ENCODE measurements at regions not wholly inside any gene's neighbourhood (a gene's known extent, or its start where the extent isn't known, plus 50 kb on each side); places are given as distances from the start of the nearest gene placed in this dataset.

DNA sequence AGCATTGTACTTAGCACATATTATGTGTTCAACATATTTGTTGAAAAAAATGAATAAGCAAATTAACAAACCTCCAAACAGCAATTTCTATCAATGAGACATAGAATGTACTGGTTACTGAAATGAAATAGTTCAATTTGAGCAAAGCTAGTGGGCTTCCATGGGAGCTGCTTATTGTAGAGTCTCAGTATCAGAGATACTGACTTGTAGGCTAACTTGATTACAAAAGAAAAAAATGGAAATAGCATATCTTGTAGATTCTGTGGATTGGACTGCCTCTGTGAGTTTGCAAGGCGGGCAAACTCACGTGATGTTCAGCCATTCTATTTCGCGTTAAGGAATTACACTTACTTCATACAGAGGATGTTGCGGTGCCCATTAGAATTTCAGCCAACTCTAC lies 222.1 kb upstream of the JADE1 start:
- TF ChIP-seq, protein P1, sequence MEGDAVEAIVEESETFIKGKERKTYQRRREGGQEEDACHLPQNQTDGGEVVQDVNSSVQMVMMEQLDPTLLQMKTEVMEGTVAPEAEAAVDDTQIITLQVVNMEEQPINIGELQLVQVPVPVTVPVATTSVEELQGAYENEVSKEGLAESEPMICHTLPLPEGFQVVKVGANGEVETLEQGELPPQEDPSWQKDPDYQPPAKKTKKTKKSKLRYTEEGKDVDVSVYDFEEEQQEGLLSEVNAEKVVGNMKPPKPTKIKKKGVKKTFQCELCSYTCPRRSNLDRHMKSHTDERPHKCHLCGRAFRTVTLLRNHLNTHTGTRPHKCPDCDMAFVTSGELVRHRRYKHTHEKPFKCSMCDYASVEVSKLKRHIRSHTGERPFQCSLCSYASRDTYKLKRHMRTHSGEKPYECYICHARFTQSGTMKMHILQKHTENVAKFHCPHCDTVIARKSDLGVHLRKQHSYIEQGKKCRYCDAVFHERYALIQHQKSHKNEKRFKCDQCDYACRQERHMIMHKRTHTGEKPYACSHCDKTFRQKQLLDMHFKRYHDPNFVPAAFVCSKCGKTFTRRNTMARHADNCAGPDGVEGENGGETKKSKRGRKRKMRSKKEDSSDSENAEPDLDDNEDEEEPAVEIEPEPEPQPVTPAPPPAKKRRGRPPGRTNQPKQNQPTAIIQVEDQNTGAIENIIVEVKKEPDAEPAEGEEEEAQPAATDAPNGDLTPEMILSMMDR (conservative IDR thresholded peaks at IDR 0.05; ENCODE audit: low read length): no peak
- no peak for TF ChIP-seq EZH2phosphoT487 (IDR thresholded peaks at IDR 0.05; ENCODE audit: borderline replicate concordance)
- no peaks in the 10 kb centered on the region for H3K36me3 ChIP-seq (ENCODE audit: insufficient read depth, low read length)
- no peaks in the 10 kb centered on the region for H3K9me2 ChIP-seq (replicated peaks; ENCODE audit: low read depth, low read length)
- no peaks in the 10 kb centered on the region for H3K79me2 ChIP-seq (ENCODE audit: insufficient read depth, low read length)
- no peaks in the 10 kb centered on the region for H3K27me3 ChIP-seq (ENCODE audit: insufficient read depth, low read length, poor library complexity, severe bottlenecking)
- H3K4me2 ChIP-seq (ENCODE audit: low read depth, low read length, poor library complexity, severe bottlenecking): no peak overlapping the region
- no peaks in the 10 kb centered on the region for H3K9me3 ChIP-seq (ENCODE audit: insufficient read depth, low read depth, low read length)
- H3K4me3 ChIP-seq (ENCODE audit: low read length, poor library complexity, severe bottlenecking): no peak overlapping the region
- H2AFZ ChIP-seq (ENCODE audit: low read length): no peak overlapping the region
- no peaks in the 10 kb centered on the region for H4K20me1 ChIP-seq (ENCODE audit: insufficient read depth, low read length, poor library complexity, severe bottlenecking)
- H3F3A ChIP-seq (ENCODE audit: low read depth): no peaks in the 10 kb centered on the region
- no peaks in the 10 kb centered on the region for H3K4me1 ChIP-seq (ENCODE audit: insufficient read depth, low read length, poor library complexity, severe bottlenecking)
- H3K9ac ChIP-seq (ENCODE audit: low read depth, low read length, poor library complexity, severe bottlenecking): no peak overlapping the region

DNA sequence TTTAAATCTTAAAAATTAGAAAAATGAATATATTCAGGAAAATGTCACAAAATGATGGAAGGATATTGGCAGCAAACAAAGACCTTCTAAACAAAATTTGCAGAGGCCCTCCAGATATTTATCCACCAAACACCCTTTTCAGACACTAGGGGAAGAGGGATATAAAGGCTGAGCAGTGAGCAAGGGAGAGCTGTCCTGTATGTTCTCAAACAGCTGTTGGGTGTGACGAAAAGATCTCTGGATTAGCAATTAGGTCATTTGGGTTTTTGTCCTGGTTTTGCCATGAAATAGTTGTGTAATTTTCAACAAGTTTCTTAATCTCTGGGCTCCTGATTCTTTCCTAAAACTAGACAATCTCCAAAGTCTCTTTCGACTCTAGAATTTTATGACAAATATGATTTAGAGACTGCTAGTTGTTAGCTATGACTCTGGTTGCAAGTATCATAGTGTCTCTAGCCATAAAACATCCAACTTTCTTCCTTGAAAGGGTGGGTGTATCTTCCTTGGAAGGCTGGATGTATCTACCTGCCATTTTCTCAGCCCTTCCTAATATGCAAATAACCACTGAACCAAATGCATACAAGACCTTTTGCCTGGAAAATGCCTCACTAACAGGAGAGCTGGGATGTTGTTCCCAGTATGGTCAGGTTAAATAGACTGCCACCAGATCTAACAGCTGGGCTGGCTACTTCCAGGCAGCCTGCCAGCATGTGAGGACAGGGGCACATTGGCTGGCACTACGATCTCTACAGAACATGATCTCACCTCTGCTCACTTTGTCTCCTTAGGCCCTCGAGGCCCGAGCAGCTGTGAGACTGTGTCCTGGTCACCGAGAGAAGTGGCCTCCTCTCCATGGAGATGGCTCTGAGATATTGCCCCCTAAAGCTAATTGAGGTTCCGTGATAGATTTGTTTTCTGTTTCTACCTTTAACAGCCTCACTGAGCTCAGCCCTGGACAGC lies 225.5 kb upstream of the JADE1 start:
- no peak overlapping the region for H3K4me3 ChIP-seq (ENCODE audit: low read length, poor library complexity, severe bottlenecking)
- TF ChIP-seq, protein P1 (conservative IDR thresholded peaks at IDR 0.05; ENCODE audit: low read length): no peak
- TF ChIP-seq EZH2phosphoT487 (IDR thresholded peaks at IDR 0.05; ENCODE audit: borderline replicate concordance): no peak

DNA sequence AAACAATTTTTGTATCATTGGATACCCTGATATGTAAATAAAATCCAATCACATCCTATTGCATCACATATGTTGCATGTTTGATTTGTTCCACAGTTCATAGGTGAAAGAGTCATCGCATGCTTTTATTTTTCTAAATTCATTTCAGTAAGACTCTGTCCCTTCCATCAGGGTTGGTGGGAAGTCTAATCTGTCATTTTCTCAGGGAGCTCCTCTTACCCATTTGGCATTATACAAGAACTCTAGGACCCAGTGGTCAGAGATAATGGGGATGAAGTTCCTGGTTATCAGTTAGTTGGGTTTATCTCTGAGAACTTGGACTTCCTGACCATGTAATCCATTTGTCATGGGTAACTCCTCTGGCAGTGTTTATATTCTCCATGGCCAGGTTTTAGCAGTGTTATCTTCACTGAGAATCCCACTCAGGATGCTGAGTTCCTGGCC lies 227.1 kb upstream of the JADE1 start:
- Histone ChIP-seq H3K79me2 (ENCODE audit: insufficient read depth, low read length) (no peaks in the 10 kb centered on the region), H3K9ac (ENCODE audit: low read depth, low read length, poor library complexity, severe bottlenecking) (no peak overlapping the region), H3K4me1 (ENCODE audit: insufficient read depth, low read length, poor library complexity, severe bottlenecking) (no peaks in the 10 kb centered on the region), H3F3A (ENCODE audit: low read depth) (no peaks in the 10 kb centered on the region), H2AFZ (ENCODE audit: low read length) (no peak overlapping the region), H3K4me2 (ENCODE audit: low read depth, low read length, poor library complexity, severe bottlenecking) (no peak overlapping the region), H3K36me3 (ENCODE audit: insufficient read depth, low read length) (no peaks in the 10 kb centered on the region), H4K20me1 (ENCODE audit: insufficient read depth, low read length, poor library complexity, severe bottlenecking) (no peaks in the 10 kb centered on the region), H3K9me3 (ENCODE audit: insufficient read depth, low read depth, low read length) (no peaks in the 10 kb centered on the region), H3K9me2 (replicated peaks; ENCODE audit: low read depth, low read length) (no peaks in the 10 kb centered on the region), H3K4me3 (ENCODE audit: low read length, poor library complexity, severe bottlenecking) (no peak overlapping the region), H3K27me3 (ENCODE audit: insufficient read depth, low read length, poor library complexity, severe bottlenecking) (no peaks in the 10 kb centered on the region)
- TF ChIP-seq, protein P1 (conservative IDR thresholded peaks at IDR 0.05; ENCODE audit: low read length): no peak
- TF ChIP-seq EZH2phosphoT487 (IDR thresholded peaks at IDR 0.05; ENCODE audit: borderline replicate concordance): no peak

More for the DNA sequence above, 225.5 kb upstream of the JADE1 start:
- H3K36me3 ChIP-seq (ENCODE audit: insufficient read depth, low read length): no peaks in the 10 kb centered on the region
- no peaks in the 10 kb centered on the region for H3K9me3 ChIP-seq (ENCODE audit: insufficient read depth, low read depth, low read length)
- no peaks in the 10 kb centered on the region for H3K79me2 ChIP-seq (ENCODE audit: insufficient read depth, low read length)
- H3K4me1 ChIP-seq (ENCODE audit: insufficient read depth, low read length, poor library complexity, severe bottlenecking): no peaks in the 10 kb centered on the region
- no peaks in the 10 kb centered on the region for H3K27me3 ChIP-seq (ENCODE audit: insufficient read depth, low read length, poor library complexity, severe bottlenecking)
- no peaks in the 10 kb centered on the region for H3K9me2 ChIP-seq (replicated peaks; ENCODE audit: low read depth, low read length)
- no peak overlapping the region for H3K4me2 ChIP-seq (ENCODE audit: low read depth, low read length, poor library complexity, severe bottlenecking)
- no peak overlapping the region for H2AFZ ChIP-seq (ENCODE audit: low read length)
- H3K9ac ChIP-seq (ENCODE audit: low read depth, low read length, poor library complexity, severe bottlenecking): no peak overlapping the region
- no peaks in the 10 kb centered on the region for H3F3A ChIP-seq (ENCODE audit: low read depth)
- H4K20me1 ChIP-seq (ENCODE audit: insufficient read depth, low read length, poor library complexity, severe bottlenecking): no peaks in the 10 kb centered on the region
